GM19023 (cell line): ENCODE measurements at regions not wholly inside any gene's neighbourhood (a gene's known extent, or its start where the extent isn't known, plus 50 kb on each side); places are given as distances from the start of the nearest gene placed in this dataset.
A peak's percentile ranks its signal among the peaks of the same experiment; 100 is the strongest.

Experiments
- ATAC-seq: cut with Tn5 transposase; IDR thresholded peaks from one replicate; pipeline ENCODE4 v1.9.1; 2021; ENCODE audit warnings: mild to moderate bottlenecking, moderate library complexity; ENCODE audit not compliant: unreplicated experiment

- no peak for ATAC-seq
These were observed 250.1 kb downstream of the TBXT start for GRCh38 chr6:165917576-165917975.

DNA sequence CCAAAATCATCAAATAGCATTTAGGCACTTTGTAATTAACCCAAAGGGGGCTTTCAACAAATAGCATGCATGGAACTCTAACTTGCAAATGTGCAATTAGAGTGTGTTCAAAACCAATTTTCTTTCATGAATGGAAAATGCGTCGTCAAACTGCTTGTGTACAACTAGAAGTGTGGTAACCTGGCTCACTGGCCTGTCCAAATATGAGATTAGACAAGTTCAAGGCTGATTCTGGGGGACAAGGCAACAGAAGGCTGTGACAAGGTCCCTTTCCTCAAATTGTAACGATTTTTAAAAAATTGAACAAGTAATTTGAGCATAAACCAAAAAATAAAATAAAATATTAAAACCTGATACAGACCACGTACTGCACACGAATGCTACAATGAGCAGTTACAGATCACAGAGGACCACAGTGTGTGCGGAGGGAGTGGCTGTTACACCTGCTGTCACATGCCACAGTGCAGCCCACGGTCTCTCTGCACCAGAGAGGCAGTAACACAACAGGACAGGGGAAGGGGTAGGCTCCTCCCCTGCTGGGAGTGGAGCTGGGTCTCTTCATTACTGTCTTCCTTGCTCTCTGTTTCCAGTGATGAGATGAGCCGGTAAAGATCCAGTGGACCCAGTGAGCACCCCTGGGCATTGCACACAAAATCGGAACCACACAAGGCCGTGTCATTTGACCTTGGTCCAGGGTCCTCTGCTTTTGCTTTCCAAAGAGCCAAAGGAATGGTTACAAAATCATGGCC is 252.2 kb upstream of the PDE10A start:
- ATAC-seq, result no peak

DNA sequence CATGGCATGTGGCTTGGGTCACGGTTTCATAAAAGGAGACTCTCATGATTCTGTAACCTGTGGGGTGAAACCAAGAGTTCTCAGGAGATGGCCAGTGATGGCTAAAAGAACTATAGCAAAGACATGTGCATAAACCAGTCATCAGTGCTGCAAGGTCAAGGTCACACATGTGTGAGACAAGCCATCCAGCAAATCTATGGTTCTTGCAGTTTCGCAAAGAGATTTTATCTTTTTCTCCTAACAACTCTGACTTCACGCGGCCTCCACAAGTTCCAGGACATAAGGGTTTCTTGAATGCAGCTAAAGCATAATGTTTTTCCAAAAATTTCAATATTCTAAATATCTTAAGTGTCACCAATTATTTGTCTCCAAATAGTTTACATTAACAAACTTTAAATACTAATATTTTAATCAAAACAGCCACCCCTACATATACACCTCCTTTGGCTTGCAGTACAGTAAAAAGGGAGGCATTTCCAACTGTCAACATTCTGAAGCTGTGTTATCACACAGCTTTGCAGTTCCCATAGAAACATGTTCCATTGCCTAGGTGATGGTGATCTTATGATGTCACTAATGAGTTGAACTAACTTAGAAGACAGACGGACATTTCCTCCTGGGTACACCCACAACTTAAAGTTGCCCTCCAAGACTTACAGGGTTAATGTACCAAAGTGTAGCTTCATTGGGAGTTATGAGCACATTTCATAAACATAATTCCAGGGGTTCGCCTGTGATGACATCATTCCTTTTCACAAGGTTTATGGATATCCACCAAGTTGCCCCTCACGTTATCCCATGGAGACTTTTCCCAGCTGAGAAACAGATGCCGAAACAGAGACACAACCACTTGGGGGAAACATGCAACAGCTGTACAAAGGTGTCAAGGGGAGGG is 250.9 kb upstream of the PDE10A start:
- ATAC-seq, result no peak

DNA sequence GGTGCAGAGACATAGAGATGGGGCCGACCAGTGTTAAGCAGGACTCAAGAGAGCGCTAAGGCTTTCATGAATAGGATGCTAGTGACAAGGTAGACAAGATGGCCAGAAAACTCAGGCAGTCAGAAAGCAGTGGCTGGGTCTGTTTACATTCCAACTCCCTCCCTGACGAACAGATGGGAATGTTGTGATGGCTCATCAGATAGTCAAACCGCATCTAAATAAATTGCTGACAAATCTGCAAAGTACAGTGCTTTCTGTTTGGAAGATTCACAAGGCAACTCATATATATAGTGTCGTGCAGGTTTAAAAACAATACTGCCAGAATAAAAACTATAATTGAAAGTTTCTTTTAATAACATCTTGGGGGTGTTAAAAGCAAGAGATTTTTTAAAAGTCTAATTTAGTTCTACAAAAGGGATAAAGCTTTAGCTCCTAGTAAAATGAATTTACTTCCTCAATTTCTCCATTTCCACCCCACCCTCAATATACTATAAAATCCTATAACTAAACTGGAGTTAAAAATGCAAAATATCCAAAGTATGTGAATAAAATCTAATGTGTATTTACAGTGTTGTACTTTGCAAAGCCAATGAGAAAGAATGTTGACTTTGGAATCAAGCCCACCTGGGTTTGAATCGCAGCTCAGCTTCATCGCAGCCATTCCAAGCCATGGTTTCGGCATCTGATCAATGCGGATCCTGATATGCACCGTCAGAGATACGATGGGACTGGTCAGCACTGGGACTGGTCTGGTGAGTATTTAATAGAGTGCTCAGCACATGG is 247.3 kb upstream of the PDE10A start:
- no peak for ATAC-seq

- no peak for ATAC-seq
These were observed 243.7 kb upstream of the PDE10A start for GRCh38 chr6:165906736-165907135.

DNA sequence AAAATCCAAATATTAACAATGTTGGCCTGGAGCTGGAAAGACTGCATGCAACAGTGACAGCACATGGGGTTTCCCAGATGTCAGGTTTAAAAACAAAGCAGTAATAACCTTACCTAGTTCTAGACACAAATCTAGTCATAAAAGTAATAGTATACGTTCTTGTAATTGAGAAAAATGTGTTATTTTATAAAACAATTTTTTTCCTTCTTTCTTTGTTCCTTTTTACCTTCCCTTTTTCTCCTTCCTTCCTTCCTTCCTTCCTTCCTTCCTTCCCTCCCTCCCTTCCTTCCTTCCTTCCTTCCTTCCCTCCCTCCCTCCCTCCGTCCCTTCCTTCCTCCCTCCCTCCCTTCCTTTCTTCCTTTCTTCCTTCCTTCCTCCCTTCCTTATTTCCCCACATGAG is 242.7 kb upstream of the PDE10A start:
- ATAC-seq, result no peak

DNA sequence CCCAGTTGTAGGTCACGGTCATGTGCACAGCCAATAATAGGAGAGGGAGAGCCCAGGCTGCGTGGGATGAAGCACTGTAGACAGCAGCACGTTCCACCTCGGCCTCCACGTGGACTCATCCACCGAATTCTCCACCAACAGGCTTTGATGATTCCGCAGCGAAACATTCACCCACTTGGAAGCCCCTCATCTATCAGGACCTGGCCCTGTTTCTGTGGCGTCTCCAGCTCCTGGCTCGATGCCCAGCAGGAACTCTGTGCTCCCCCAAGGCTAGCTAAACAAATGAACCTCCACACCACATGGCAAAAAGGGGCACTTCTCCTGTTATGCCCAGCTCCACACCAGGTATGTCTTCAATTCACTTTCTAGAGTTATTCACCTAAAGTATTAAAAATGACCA is 237.9 kb upstream of the PDE10A start:
- no peak for ATAC-seq

DNA sequence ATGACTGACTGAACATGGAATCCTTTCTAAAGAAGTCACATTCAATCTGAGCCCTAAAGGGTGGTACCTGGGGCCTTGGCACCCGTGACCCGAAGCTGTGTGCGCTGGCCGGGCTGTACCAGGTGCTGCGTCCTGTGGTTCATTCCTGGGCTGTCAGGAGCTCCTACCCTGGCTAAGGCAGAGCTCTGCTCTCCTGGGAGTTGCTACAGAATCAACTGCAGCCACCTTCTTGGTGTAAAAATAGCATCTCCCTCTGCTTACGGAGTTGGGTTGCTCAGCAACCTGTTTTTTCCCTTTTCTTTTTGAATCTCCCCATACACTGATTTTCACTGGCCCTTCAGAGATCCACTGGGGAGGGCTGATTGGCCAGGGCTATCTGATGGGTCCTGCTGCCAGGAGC is 236.6 kb upstream of the PDE10A start:
- no peak for ATAC-seq

GRCh38 chr6:165895421-165896165 is 232.6 kb upstream of the PDE10A start:
- ATAC-seq, result no peak

DNA sequence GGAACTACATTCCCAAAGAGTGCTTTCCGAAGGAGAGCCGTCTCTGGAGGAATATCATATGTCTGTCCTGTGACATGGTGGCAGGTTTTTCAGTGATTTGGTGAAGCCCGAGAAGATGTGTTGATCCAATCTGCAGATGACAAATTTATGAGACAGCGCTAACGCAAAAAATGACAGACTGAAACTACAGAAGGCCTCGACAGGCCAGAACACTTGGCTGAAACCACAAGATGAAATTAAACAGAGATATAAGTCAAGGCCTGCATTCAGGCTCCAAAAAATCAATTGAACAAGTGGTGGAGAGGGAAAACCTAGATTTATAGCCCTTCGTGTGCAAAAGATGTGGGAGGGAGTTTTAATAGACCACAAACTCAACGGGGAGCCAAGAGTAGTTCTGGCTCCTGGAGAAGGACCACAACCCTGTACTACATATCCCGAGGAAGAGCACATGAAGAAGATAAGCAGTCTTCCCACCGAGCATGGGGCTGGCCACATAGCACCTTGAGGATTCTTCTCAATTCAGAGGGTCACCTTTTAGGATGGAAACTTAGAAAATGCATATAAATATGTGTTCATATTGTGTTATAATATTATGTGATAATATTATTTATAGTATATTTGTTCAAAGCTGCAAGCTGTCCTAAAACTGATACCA is 231.3 kb upstream of the PDE10A start:
- no peak for ATAC-seq

DNA sequence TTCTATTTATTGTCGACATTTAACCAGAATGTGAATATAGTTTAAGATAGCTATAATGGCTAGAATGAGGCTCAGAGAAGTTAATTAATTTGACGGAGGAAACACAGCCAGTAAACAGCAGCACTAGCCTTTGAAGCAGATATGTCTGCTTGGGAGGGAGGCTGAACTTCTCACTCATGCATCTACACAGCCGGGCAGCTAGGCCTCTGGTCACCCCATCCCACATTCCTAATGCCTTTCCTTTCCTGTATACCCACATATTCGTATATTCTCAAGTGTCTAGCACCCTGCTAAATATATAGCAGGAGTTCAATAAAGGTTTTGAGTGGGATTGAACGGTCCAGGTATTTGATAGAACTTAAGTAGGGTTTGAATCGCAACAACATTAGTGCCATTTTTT is 230.4 kb upstream of the PDE10A start:
- ATAC-seq, result no peak

DNA sequence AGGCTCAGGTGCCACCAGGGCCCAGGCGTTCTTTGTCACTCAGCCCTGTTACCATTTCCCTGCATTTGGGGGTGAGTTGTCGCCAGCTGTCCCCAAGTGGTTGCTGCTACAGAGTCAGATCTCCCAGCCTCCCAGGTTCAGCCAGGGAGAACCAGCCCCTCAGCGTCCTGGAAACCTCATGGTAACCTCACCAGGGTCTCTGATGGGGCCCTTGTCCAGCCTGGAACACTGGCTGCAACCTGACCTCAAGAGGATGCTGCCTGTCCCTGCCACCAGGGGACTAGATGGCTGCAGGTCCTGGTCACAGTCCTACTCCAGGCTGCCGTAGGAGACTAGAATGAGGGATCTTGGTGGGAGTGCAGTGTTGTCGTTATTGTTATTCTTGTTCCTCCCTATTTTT is 228.3 kb upstream of the PDE10A start:
- no peak for ATAC-seq

- no peak for ATAC-seq
These were observed 227.3 kb upstream of the PDE10A start for GRCh38 chr6:165890404-165890735.

- ATAC-seq, result no peak
These were observed 226.8 kb upstream of the PDE10A start for GRCh38 chr6:165889636-165890403.

- no peak for ATAC-seq
These were observed 223.1 kb upstream of the PDE10A start for GRCh38 chr6:165886169-165886568.

DNA sequence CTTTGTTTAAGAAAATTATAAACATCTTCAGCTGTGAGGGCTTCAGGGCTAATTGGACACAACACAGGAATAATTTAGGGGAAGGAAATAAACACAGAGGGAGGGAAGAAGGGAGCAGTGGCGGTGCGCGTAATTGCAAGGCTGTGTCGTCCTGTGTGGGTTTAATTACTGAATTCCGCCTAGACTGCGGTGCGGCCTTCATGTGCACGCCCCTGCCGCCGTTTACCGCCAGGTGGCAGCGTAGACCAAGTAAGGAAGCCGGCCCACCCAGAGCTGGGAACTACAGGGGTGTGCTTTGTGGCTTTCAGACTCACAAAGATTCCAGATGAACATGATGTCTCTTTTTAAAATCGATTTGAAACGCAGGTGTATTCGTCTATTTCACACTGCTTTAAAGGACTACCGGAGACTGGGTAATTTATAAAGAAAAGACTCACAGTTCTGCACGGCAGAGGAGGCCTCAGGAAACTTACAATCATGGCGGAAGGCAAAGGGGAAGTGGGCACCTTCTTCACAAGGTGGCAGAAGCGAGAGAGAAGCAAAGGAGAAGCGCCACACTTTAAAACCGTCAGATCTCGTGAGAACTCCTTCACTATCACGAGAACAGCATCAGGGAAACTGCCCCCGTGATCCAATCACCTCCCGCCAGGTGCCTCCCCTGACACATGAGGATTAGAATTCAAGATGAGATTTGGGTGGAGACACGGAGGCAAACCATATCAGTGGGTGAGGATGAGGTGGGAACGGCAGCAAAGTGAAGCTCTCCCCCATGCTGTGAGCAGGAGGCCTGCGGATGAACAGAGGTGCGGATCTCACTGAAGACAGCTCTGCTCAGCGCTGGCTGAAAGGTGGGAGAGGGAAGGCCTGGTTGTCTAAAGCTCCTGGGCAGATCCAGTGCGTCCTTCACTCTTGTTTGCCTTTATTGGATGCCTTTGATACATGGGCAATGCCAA is 222.0 kb upstream of the PDE10A start:
- ATAC-seq, result peak; percentile 96

DNA sequence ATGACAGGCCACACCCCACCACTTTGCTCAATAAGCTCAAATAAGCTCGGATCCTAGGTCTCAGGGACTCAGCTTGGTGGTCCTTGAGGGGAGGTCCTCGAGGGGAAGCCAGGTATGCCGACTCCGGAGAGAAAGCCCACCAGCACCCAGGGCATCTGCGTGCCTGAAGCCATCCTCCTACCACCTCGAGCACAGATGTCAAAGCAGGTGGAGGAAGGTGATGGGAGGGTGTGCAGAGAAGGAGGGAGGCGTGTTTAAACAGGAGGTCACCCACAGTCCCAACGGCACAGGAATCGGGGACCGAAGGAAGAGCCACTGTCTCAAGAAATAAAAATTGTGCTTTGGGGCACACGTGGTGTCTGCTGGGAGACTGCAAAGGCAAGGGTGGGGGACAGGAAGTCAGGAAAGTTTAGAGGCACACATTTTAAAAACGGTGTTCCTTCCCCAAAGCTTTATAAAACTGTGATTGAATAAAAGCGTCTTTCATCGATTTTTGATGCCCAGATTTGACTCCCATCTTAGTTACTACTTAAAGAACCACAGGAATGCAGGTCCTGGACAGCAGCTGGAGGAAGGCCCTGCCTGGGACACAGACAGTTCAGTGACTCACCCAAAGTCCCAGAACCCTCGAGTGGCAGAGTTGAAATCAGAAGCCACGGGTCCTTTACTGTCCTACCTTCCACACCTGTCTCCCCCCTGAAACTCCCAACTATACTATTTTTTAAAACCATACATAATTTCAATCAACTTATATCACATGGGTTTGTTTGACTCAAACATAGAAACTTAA is 221.0 kb upstream of the PDE10A start:
- ATAC-seq, result no peak

DNA sequence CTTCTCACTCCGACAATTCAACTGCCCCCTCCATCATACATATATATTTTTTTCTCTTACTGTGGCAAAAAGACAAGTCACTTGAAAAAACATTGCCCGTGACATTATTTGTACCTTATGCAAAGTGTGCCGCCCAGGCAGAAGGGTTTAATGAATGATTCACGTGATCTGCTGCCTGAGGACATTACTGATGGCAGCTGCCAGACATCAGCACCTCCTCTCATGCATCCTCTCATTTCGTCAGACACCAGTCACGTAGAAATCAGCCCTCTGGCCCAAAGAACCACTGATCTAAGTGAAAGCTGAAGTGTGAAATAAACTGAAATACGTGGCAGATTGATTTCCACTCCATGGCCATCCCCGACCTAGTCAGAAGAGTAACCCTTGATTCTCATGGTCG is 218.8 kb upstream of the PDE10A start:
- no peak for ATAC-seq
